IPS DF 19.7 (cell line): ENCODE measurements at regions not wholly inside any gene's neighbourhood (a gene's known extent, or its start where the extent isn't known, plus 50 kb on each side); places are given as distances from the start of the nearest gene placed in this dataset.
"Not testable (repeated sequence)": the region's sequence is repeated elsewhere in the genome, so short reads cannot be mapped to it uniquely, and the experiment has no call there.

Experiments
- DNase-seq: peaks from one replicate; pipeline ENCODE4 v3.0.0-alpha.2; 2013; ENCODE audit warnings: low read depth, low spot score

DNA sequence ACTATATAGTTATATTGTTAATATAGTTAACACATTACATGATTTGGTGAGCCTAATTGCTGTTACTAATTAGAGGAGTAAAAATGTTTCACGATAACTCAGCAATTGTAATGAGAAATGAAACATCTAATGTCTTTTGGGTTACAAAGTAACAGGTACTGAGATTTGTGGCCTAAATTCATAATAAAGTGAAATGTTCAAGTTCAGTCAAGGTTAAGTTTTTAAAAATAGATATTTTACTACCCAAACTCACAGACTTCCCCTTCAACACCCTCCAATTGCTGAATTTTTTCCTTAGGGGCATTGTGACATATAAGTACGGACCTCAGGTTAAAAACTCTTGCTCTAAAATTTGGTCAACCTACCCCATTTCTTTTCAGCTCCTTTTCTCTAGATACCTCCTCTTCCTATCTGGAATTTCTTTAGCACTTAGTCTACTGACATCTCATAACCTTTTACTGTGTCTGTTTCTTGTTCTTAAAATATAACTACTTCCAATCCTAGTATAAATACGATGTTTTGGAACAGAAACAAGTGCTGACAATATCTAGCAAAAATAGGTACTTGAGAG is 112.3 kb upstream of the PRSS16 start:
- DNase-seq: no peak

GRCh38 chr6:27136077-27136644 is 111.3 kb upstream of the PRSS16 start:
- no peak for DNase-seq

- no peak for DNase-seq
Observed at GRCh38 chr6:27136978-27137814, 110.3 kb upstream of the PRSS16 start.

DNA sequence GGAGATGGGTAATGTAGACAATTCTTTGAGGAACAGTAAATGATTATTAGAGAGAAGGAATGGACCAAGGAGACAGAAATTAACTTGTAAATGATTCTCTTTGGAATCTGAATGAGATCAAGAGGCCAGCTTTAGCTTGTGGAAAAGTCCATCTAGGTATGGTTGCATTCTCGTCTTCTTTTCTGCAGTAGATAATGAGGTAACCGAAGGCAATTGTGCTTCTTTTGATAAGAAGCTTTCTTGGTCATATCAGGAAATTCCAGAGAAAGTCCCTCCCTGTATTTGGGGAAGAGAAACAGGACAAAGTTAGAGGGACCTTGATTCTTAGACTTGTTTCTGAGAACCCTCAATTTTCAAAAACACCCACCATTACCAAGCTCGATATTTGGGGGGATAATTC is 109.1 kb upstream of the PRSS16 start:
- no peak for DNase-seq

DNA sequence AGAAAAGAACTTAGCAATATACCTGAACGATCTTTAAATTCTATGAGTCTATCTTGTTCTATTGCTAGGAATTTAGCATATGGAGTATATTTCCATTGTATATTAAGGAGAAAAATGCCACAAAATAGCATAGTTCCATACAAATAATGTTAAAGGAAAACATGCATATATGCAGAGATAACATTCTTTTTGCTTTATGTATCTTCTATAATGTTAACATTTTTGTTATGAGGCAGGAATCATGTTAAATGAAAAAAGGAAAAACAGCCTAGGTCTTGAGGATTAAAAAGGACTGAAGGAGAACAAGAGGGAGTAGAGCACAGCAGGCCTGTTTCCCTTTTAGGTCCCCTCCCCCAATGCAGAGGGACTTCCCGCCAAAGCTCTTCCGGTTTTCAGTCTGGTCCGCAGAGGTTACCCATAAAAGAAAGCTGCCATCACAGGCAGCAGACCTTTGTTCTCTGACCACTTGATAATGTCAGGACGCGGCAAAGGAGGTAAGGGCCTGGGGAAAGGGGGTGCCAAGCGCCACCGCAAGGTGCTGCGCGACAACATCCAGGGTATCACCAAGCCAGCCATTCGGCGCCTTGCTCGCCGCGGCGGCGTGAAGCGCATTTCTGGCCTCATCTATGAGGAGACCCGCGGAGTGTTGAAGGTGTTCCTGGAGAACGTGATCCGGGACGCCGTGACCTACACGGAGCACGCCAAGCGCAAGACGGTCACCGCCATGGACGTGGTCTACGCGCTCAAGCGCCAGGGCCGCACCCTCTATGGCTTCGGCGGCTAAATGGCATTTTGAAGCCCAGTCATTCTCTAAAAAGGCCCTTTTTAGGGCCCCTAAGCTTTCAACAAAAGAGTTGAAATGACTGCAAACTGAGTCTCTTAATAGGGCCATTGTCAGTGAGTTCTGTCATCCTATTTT is 108.4 kb upstream of the PRSS16 start:
- DNase-seq: peak; percentile 92

- DNase-seq: no peak
Observed at GRCh38 chr6:27139756-27140579, 107.5 kb upstream of the PRSS16 start.

- no peak for DNase-seq
Observed at GRCh38 chr6:27140999-27141528, 106.4 kb upstream of the PRSS16 start.

DNA sequence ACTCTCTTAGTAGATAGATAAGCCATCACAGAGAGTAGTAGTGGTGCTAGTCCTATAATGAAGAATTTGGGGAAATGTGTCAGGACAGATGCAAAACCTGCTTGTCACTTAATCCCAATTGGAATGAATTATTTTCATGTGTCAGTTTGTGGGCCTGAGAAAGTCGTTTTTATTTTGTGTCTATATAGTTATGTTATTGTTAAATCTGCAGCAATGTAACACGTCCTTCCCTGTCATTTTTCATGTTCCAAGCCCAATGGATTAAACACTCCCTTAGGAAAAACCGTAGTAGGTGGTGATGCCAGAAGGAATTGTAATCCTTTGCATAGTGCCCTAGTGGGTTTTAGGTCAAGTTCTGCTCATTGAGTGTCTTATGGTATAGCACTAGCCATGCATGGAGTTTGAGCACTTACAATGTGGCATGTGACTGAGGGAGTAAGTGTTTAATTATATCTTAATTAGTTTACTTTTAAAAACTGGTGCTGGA is 105.9 kb upstream of the PRSS16 start:
- DNase-seq: no peak

DNA sequence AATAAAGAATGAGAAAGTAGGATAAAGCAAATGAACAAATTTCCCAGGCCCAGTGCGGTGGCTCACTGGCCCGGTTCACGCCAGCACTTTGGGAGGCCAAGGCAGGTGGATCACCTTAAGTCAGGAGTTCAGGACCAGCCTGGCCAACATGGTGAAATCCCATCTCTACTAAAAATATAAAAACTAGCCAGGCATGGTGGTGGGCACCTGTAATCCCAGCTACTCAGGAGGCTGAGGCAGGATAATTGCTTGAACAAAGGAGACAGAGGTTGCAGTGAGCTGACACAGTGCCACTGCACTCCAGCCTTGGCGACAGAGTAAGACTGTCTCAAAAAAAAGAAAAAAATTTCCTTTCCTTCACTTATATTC is 104.5 kb upstream of the PRSS16 start:
- not testable (repeated sequence) for DNase-seq

- DNase-seq: no peak
Observed at GRCh38 chr6:27143474-27144026, 104.0 kb upstream of the PRSS16 start.

GRCh38 chr6:27144740-27145079 is 102.8 kb upstream of the PRSS16 start:
- no peak for DNase-seq

- DNase-seq: no peak
Observed at GRCh38 chr6:27145731-27146455, 101.6 kb upstream of the PRSS16 start.

GRCh38 chr6:27146456-27146705 is 101.1 kb upstream of the PRSS16 start:
- not testable (repeated sequence) for DNase-seq

DNA sequence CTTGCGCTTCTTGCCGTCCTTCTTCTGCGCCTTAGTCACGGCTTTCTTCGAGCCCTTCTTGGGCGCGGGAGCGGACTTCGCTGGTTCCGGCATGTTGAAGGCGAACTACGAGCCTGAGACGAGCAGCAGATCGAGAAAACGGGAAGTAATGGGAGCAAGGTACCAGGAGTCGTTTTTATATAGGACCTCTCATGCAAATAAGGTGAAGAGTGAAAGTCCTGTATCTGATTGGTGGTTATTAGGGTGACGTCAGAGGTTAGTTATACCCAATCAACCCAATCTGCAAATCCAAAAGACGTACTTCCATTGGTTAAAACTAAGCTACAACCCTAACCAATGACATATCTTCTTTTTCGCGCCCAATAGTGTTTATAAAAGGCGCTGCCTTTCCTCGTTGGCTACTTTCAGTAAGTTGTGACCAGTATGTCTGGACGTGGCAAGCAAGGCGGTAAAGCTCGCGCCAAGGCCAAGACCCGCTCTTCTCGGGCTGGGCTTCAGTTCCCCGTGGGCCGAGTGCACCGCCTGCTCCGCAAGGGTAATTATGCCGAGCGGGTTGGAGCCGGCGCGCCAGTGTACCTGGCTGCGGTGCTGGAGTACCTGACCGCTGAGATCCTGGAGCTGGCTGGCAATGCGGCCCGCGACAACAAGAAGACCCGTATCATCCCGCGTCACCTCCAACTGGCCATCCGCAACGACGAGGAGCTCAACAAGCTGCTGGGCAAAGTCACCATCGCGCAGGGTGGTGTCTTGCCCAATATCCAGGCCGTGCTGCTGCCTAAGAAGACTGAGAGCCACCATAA is 100.6 kb upstream of the PRSS16 start:
- peak; percentile 99 for DNase-seq

- no peak for DNase-seq
Observed at GRCh38 chr6:27148404-27148795, 99.1 kb upstream of the PRSS16 start.

GRCh38 chr6:27149150-27149549 is 98.4 kb upstream of the PRSS16 start:
- no peak for DNase-seq

DNA sequence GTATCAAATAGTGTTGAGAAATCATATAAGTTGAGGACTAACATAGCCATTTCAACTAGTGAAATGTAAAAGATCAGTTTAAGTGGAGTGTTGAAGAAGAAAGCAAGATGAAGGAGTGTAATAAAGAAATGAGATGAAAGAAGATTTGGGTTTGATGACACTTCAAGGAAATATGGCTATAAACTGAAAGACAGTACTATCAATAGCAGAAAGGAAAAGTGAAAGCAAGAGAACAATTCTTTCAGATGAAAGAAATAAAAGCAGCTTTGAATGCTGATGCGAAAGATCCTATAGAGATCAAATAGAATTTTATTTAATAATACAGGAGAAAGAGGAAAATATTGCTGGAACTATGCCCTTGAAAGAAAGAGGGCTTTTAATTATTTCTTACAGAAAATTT is 92.8 kb upstream of the PRSS16 start:
- DNase-seq: no peak

- no peak for DNase-seq
Observed at GRCh38 chr6:27156874-27157458, 90.5 kb upstream of the PRSS16 start.
